ENCODE measurements at regions not wholly inside any gene's neighbourhood (a gene's known extent, or its start where the extent isn't known, plus 50 kb on each side); places are given as distances from the start of the nearest gene placed in this dataset.

DNA sequence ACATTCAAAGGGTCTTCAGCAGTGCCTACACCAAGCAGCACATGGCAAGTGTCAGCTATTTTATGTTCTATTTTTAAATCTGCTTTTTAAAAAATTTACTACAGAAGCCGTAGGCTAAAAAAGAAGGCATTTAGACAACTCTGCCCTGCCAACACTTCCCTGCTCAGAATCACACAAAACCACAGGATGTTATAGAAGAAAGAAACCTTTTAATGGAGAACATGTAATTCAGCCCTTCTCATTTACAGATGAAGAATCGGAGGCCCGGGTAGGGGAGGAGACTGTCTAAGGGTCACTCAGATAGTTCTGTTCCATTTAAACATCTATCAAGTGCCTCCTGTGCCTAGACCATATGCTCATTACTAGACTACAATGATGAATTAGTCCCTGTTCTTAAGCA is 171.8 kb upstream of the NTF3 start:
- Histone ChIP-seq H3K9me3 (no peaks in the 10 kb centered on the region), H3K36me3 (no peaks in the 10 kb centered on the region), H3K27ac (no peak overlapping the region), H3K27me3 (replicated peaks; ENCODE audit: insufficient read depth) (no peaks in the 10 kb centered on the region), H3K4me3 (no peak overlapping the region), H3K4me1 (ENCODE audit: control insufficient read depth in 1 of 2, low read depth in 2 of 2) (peaks cover 0 to 9% of the 10 kb centered on the region in 2 donors)
- TF ChIP-seq, protein P1, sequence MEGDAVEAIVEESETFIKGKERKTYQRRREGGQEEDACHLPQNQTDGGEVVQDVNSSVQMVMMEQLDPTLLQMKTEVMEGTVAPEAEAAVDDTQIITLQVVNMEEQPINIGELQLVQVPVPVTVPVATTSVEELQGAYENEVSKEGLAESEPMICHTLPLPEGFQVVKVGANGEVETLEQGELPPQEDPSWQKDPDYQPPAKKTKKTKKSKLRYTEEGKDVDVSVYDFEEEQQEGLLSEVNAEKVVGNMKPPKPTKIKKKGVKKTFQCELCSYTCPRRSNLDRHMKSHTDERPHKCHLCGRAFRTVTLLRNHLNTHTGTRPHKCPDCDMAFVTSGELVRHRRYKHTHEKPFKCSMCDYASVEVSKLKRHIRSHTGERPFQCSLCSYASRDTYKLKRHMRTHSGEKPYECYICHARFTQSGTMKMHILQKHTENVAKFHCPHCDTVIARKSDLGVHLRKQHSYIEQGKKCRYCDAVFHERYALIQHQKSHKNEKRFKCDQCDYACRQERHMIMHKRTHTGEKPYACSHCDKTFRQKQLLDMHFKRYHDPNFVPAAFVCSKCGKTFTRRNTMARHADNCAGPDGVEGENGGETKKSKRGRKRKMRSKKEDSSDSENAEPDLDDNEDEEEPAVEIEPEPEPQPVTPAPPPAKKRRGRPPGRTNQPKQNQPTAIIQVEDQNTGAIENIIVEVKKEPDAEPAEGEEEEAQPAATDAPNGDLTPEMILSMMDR (IDR thresholded peaks at IDR 0.05): no peak
- DNase-seq (ENCODE audit: low spot score) (no peak), ATAC-seq (ENCODE audit: insufficient number of reproducible peaks, low FRiP score, low read depth) (no peak)

DNA sequence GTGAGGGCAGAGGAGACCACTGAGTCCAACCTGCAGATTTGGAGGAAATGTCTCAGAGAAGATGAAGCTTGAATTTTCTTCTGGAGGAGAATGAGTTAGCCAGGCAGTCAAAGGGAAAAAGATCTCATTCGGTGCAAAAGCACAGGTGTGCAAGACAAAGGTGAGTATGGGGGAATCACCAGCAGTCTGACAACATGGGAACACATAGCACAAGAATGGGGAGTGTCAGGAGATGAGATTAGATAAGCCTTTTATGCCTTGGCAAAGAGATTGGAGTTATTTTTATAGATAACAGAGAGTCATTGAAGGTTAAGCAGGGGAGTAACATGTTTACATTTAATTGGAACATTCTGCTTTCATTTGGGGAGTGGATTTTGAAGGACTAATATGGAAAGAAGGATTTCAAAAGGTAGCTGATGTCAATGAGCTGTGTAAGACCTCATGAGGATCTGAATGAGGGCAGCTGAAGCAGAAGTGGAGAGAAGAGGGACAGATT is 171.3 kb upstream of the NTF3 start:
- ATAC-seq (ENCODE audit: insufficient number of reproducible peaks, low FRiP score, low read depth): no peak
- H3K9me3 ChIP-seq: no peaks in the 10 kb centered on the region
- DNase-seq (ENCODE audit: low spot score): no peak
- H3K27ac ChIP-seq: no peak overlapping the region
- no peaks in the 10 kb centered on the region for H3K36me3 ChIP-seq
- TF ChIP-seq, protein P1 (IDR thresholded peaks at IDR 0.05): no peak
- peaks cover 0 to 9% of the 10 kb centered on the region in 2 donors for H3K4me1 ChIP-seq (ENCODE audit: control insufficient read depth in 1 of 2, low read depth in 2 of 2)
- H3K4me3 ChIP-seq: no peak overlapping the region
- no peaks in the 10 kb centered on the region for H3K27me3 ChIP-seq (replicated peaks; ENCODE audit: insufficient read depth)

- ATAC-seq (ENCODE audit: insufficient number of reproducible peaks, low FRiP score, low read depth): no peak
- H3K27ac ChIP-seq: no peak overlapping the region
- H3K4me3 ChIP-seq: no peak overlapping the region
- H3K9me3 ChIP-seq: no peaks in the 10 kb centered on the region
- DNase-seq (ENCODE audit: low spot score): no peak
- no peaks in the 10 kb centered on the region for H3K27me3 ChIP-seq (replicated peaks; ENCODE audit: insufficient read depth)
- H3K36me3 ChIP-seq: no peaks in the 10 kb centered on the region
- TF ChIP-seq, protein P1 (IDR thresholded peaks at IDR 0.05): no peak
- peaks cover 0 to 9% of the 10 kb centered on the region in 2 donors for H3K4me1 ChIP-seq (ENCODE audit: control insufficient read depth in 1 of 2, low read depth in 2 of 2)
Measured at GRCh38 chr12:5262450-5262849, 169.5 kb upstream of the NTF3 start.

- H3K27me3 ChIP-seq (replicated peaks; ENCODE audit: insufficient read depth): no peaks in the 10 kb centered on the region
- ATAC-seq (ENCODE audit: insufficient number of reproducible peaks, low FRiP score, low read depth) (no peak), DNase-seq (ENCODE audit: low spot score) (no peak)
- no peaks in the 10 kb centered on the region for H3K36me3 ChIP-seq
- no peaks in the 10 kb centered on the region for H3K9me3 ChIP-seq
- peaks cover 0 to 9% of the 10 kb centered on the region in 2 donors for H3K4me1 ChIP-seq (ENCODE audit: control insufficient read depth in 1 of 2, low read depth in 2 of 2)
- TF ChIP-seq, protein P1 (IDR thresholded peaks at IDR 0.05): no peak
- H3K4me3 ChIP-seq: no peak overlapping the region
- H3K27ac ChIP-seq: no peak overlapping the region
Measured at GRCh38 chr12:5262885-5263284, 169.0 kb upstream of the NTF3 start.

DNA sequence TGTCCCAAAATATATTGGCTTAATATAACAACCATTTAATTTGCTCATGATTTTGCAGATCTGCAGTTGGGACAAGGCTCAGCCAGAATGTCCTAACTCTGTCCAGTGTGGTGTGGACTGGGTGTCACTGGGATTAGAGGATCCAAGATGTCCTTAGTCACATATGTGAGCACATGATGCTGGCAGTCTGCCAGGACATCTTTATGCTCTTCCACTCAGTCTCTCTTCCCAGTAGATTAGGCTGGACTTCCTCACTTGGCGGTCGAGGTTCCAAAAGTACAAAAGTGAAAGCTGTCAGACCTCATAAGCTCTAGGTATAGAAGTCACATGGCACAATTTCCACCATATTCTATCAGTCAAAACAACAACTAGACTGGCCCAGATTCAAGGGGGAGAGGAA is 167.9 kb upstream of the NTF3 start:
- no peak overlapping the region for H3K27ac ChIP-seq
- ATAC-seq (ENCODE audit: insufficient number of reproducible peaks, low FRiP score, low read depth) (no peak), DNase-seq (ENCODE audit: low spot score) (no peak)
- peaks cover 0 to 9% of the 10 kb centered on the region in 2 donors for H3K4me1 ChIP-seq (ENCODE audit: control insufficient read depth in 1 of 2, low read depth in 2 of 2)
- no peaks in the 10 kb centered on the region for H3K27me3 ChIP-seq (replicated peaks; ENCODE audit: insufficient read depth)
- no peak overlapping the region for H3K4me3 ChIP-seq
- no peaks in the 10 kb centered on the region for H3K9me3 ChIP-seq
- TF ChIP-seq, protein P1 (IDR thresholded peaks at IDR 0.05): no peak
- H3K36me3 ChIP-seq: no peaks in the 10 kb centered on the region

Data from thoracic aorta (tissue), 2 donors.